ENCODE measurements at regions not wholly inside any gene's neighbourhood (a gene's known extent, or its start where the extent isn't known, plus 50 kb on each side); places are given as distances from the start of the nearest gene placed in this dataset.
"Not testable (repeated sequence)": the region's sequence is repeated elsewhere in the genome, so short reads cannot be mapped to it uniquely, and the experiment has no call there.

DNA sequence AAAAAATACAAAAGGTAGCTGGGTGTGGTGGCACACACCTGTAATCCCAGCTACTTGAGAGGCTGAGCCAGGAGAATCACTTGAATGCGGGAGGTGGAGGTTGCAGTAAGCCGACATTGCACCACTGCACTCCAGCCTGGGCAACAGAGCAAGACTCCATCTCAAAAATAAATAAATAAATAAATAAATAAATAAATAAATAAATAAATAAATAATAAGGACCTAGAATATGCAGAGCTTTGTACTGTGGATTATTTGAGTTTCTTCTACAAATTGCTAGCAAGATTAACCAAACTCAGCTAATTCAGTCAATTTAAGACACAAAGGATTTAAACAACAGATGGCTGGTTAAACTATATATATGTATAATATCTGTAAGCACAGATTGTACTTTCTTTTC lies 322.5 kb upstream of the ARPP21 start:
- not testable (repeated sequence) for DNase-seq

DNA sequence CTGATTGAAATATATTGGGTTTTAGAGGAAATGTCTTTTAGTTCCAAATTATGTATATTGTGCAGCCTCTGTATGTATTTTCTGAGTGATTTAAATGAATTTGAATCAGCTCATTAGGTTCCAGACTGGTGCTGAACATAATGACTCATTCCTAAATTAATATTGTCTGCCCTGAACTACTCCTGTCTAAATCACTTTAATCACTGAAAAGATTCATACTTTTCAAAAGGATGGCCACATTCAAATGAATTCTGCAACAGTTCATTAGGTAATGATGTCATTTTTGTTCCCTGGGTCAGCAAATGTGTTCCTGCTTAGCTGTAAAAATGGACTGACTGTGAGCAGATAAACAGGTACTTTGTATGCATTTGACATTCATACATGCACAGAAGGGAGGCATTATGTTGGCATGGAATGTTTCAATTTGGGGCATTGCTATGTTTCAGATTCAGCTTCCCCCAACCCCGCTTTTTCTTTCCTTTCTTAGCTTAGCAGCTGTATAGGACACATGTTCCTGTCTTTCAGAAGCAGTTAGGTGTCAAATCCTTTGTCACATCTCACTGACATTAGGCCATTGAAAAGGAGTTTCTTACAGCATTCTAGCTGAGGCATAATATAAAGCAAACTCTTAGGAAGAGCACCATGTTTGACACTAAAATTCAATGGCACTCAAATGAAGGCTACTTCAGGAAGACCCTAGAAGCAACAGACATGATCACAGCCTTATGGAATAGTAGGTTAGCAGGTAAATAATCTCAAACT lies 318.5 kb upstream of the ARPP21 start:
- no peak for DNase-seq

DNA sequence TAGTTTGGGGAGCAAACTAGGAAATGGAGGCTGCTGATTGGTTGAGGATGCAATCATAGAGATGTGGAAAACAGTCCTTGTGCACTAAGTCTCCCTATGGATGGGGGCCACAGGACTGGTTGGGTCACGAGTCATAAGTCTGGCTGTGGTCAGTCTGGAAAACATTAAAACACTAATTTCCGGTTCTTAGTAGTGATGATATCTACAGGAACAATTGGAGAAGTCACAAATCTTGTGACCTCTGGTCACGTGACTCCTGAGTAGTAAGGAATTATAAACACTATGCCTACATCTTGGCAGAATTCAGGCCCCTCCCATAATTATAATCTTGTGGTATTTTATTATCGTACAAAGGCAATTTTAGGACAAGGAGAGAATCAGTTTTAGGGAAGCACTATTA lies 317.3 kb upstream of the ARPP21 start:
- DNase-seq = peak; percentile 12

DNA sequence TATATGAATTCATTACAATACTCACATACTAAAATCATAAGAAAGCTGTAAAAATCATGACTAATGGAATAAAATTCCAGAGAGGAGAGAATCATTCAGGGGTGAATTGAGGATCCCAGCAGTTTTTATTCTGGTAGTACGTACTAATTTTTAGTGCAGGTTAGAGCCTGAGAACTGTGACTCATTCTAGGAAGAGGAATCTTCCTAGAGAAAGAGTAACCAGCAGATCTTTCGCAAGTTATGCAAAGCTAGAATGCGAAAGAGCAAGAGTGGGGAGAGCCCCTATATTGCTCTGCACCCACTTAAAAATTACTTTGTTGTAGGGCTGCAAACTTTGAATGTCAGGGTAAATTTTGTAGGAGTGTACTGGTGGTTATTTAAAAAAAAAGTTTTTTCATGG lies 303.6 kb upstream of the ARPP21 start:
- DNase-seq = no peak

DNA sequence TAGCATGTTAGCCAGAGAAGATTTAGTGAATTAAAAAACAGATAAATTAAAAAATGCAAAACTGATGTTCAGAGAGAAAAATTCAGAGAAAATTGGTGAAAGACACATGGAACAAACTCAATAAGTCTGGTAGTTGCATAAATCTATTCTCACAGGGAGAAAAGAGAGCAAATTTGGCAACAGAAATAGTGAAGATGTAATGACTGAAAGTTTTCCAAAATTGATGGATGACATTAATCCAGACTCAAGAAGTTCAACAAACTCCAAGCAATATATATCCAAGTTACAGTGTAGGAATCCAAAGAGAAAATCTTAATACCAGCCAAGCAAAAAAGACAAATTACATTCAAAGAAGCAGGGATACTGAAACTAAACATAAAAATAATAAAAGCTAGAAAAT lies 302.7 kb upstream of the ARPP21 start:
- DNase-seq = no peak

DNA sequence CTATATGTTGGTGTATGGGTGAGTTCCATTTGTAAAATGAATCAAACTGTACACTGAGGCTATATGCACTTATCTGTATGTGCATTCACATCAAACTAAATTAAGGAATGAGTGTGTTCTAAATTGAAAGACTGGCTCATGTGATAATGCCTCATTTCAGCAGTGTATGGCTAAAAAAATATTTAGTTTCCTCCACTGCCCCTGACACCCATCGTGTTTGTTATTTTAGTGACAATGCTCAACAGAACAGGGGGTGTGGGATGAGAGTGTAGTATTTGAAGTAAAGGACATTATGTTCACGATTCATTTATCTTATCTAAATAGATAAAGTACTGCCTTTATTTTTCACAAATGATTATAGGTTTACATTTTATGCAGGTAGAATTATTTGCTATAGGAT lies 301.1 kb upstream of the ARPP21 start:
- no peak for DNase-seq

DNA sequence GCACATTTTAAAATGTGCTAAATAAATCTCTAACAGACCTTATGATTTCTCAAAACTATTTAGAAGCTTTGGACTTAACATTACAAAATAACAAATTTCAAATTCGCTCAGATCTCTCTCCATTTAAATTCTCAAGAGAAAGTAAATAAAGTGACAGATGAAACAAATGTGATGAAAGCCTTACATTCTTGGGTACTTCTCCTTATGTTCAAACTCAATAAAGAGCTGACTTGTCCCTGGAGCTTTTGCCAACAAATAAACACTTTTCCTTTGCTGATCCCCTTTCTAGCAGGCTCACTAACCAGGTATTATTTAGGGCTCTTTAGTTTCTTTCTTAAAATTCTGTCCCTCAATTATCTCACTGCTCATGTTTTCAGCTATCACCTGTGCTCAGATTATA lies 259.1 kb upstream of the ARPP21 start:
- no peak for DNase-seq

DNA sequence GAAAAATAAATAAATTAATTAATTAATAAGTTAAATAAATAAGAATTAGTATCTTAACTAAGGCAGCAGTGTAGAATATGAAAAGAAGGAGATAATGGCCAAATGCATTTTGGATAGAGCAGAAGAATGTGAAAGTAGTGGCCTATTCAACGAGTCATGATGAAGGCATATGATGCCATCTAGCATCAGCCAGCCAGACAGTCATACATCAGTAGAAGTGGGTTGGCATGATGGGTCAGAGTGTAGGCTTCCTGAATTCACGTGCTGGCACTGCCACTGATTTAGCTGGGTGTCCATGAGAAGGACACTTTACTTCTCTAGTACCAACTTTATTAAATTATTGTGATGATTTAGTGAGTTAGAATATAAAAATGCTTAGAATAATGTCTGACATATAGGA lies 256.1 kb upstream of the ARPP21 start:
- DNase-seq = no peak

DNA sequence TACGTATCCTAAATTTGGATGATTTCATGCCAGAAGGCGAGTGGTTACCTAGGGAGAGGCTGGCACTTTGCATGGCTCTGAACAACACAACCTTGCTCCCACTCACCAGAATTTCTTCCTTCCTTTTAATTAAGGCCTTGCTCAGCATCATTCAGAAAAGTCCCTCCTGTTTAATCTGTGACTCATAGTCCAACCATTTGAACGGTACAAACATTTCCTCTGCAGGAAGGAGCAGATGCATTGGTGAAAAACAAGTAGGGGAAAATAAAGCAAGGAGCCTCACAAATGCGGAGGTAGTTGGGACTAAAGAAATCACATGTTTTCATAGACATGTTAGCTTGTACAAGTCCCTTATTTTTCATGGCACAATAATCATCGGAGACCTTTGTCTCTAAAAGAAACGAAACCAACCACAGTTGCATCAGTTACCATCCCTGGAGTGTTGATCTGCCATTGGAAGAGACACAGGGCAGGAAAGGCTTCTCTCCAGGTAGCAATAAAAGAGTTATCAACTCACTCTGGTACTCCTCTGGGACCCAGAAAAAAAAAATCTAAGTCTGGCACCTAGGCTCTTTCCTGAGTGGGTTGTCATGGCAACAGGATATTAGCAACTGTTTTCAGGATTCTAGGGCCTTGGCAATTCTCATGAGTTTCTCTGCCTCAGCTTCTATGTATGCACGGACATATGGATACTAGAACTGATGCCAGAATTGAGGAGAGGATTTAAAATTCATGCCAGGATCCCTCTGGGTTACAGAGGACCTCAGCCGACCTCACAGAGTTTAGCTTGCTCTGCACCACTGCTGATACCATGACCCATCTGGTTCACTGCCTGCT lies 255.4 kb upstream of the ARPP21 start:
- peak; percentile 5 for DNase-seq

DNA sequence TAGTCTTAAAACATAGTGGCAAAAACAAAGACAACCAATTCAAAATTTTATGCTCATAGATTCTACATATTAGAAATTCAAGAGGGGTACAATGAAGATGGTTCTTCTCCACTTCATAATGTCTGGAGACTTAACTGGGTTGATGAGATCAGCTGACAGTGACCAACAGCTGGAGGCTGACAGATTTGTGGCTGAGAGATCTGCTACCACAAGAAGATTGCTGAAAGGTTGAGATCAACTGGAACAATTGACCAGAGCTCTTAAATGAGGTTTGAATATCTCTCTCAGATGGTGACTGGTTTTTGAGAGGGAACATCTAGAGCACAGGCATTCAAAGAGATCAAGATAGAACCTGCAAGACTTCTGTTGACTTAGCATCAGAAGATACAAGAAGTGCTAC lies 254.1 kb upstream of the ARPP21 start:
- no peak for DNase-seq

DNA sequence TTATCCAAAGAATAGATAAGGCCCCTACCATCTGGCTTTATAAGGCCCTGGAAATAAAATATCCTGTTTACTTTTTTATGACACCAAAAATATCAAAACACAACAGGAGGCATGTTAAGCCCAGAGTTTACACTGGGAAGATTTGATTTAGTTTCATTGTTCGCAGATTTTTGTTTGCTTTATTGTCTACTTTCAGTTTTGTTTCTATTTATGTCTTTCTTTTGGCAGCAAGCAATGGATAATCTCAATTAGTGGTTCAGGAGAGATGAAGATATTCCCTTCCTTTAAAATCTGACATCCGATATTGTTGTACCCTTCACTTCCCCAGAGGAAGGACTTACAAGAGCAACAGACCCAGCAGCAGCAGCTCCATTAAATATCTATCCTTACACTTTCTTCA lies 249.4 kb upstream of the ARPP21 start:
- DNase-seq = no peak

DNA sequence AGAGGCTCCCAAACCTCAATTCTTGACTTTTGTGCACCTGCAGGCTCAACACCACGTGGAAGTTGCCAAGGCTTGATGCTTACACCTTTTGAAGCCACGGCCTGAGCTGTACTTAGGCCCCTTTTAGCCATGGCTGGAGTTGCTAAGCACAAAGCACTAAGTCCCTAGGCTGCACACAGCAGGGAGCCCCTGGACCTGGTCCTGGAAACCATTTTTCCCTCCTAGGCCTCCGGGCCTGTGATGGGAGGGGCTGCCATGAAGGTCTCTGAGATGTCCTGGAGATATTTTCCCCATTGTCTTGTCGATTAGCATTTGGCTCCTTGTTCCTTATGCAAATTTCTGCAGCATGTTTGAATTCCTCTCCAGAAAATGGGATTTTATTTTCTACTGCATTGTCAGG lies 247.1 kb upstream of the ARPP21 start:
- no peak for DNase-seq

DNA sequence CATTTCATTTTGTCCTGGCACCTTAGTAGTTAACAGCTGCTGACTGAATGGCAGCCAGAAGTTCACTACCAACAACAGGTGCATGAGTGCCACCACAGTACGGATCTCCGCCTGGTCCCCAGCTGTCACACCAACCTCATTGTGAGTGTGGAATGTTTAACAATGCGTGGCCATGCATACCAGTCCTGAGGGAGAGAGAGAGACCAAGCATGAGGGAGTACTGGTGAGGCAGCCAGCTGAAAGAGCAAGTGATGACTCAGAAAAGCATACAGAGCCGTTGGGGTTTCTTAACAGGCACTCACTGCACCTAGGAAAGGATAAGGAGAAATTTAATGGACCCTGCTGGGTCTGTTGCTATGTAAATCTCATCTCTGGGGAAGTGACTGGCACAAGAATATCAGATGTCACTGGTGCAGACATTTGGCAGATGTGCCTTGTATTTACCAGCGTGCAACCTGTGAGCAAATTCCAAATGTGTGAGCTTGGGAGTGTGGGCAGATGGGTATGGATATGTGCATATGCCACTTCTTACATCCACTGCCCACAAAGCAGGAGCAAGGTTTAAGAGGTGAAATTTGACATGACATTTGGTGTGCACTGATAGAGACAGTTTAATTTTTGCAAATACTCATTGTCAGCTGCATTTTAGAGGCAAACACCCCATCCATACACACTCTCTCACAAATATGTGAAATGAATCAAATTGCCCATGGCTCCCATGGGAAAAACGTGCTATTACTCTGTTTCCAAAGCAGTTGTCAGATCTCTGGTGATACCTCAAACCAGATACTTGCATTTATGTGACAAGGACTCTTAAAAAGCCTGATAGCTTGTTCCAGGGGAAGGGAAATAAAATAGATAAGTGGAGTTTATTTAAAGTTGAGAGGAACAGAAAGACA lies 245.2 kb upstream of the ARPP21 start:
- DNase-seq = no peak

DNA sequence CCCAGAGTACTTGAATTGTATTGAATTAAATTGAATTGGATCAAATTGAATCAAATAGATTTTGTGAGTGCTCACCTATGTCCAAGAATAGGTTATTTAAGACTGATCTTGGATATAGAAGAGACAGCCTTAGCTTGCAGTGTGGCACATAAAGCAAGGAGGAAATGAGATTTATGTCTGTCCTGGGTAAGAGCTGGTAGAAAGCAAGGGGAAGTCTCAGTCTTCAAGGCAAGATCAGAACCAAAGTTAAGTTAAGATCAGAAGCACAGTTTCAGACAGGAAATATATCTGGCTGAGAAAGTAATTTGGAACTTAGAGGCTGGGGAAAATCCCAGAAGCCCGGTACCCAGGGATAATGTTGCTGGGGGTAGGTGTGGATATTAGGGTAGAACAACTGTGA lies 244.4 kb upstream of the ARPP21 start:
- DNase-seq = no peak

DNA sequence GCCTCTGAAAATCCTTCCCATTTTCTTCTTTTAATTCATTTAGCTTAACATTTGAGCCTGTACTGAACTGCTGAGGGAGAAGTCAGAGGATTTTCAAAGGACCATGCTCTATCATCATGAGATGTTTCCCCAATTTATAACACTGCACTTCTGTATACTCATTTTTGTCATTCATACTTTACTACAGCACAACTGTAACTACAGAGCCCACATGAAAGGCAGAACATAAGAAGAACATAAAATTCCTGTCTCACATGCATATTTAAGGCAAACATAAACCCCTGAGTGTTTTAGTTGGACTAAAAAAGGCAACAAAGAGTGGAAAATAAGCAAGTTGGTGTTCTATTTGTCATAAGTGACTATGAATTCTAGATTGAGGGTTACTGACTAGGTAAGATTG lies 237.7 kb upstream of the ARPP21 start:
- no peak for DNase-seq

DNA sequence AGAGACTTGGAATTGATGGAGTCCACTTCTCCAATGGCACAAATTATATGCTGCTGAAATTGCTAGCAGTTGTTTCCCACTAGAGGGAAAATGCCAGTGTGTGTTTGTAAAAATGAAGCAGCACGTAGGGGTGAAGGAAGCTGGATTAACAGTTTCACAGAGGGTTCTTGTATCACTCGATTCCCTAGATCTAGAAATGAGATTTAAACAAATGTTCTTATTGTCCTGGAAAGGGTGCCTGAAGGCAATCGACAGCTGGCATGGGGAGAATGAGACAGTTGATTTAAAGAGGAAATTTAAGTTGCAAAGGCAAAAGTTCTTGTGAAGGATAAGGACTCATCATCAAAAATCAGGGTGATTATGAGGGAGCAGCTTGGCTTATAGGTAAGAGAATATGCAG lies 234.8 kb upstream of the ARPP21 start:
- no peak for DNase-seq

DNA sequence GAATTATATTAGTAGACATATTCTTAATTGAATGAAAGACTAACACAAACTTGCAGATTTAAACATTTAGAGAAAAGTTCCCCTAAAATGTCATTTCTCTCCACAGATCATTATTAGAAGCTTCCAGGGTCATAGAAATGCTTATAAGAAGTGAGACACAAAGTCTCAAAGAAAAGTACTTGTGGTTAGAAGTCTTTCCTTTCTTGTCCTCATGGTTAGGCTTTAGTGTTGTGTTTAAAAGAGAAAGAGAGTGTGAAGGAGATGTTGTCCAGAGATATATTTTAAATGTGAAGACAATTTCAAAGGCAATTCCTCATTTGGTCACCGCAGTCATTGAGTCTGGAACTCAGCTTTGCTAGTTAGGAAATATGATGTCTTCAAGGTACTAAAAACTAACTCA lies 230.4 kb upstream of the ARPP21 start:
- DNase-seq = no peak

DNA sequence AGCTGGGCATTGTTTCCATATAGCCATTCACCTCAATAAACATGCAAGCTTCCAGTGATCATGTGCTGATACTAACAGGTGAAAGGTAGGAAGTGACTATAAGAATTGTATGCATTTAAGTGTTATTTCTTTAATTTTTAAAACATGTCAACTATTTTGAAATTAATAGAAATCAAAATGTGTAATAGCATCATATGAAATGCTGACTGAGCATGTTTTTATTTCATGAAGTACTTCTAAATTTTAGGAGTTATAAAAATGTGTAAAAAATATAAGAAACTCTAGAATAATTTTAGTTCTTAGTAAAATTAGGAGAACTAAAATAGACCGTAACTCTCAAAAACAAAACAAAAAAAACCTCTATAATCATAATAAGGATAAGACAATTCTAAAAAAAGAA lies 229.3 kb upstream of the ARPP21 start:
- no peak for DNase-seq

DNA sequence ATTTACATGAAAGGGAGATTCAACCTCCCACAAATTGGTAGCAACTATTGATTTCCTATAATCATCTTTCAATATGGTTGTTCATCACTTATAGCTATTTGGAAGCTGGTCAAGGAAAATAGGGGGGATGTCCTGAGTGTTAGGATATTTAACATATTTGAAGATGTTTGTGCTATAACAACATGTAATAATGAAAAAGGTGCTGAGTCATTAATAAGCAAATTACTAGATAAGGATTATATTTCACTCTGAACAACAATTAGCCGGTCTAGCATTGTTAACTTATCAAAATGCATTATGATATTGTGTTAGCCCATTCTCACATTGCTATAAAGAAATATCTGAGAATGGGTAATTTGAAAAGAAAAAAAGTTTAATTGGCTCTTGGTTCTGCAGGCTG lies 225.8 kb upstream of the ARPP21 start:
- DNase-seq = no peak

DNA sequence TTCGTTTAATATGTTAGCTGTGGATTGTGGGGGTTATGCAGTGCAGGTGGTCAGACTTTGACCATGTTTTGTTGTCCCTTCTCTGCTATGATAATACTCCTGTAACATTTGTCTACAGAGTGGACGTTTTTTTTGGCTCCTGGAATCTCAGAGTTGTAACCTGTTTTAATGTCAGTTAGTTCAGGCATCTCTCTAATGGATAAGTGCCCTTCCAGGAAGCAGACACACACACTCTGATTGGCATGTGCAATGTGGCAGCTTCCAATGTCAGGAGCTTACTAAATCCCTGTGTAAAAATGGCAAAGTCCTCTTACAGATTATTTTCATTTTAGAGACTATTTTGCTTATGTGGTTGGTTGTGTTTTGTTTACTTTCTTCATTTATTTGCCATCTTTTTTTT lies 222.2 kb upstream of the ARPP21 start:
- DNase-seq = no peak

DNA sequence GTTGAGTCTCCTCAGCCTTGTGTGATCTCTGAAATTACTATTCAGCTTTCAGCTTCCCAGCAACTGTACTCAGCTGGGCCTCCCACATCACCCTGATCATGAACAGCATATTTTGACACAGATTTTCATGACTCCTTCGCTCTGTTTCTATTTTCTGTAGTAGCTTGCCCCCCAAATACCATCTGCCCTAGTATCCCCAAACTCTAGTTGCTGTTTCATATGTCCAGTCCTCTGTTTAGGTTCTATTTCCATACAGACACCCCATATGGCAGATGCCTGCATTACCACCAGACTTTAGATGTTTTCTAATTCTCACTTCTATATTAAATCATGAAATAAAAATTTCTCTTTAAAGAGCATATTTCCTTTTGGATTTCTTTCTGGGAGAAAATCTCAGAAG lies 217.2 kb upstream of the ARPP21 start:
- DNase-seq = no peak

DNA sequence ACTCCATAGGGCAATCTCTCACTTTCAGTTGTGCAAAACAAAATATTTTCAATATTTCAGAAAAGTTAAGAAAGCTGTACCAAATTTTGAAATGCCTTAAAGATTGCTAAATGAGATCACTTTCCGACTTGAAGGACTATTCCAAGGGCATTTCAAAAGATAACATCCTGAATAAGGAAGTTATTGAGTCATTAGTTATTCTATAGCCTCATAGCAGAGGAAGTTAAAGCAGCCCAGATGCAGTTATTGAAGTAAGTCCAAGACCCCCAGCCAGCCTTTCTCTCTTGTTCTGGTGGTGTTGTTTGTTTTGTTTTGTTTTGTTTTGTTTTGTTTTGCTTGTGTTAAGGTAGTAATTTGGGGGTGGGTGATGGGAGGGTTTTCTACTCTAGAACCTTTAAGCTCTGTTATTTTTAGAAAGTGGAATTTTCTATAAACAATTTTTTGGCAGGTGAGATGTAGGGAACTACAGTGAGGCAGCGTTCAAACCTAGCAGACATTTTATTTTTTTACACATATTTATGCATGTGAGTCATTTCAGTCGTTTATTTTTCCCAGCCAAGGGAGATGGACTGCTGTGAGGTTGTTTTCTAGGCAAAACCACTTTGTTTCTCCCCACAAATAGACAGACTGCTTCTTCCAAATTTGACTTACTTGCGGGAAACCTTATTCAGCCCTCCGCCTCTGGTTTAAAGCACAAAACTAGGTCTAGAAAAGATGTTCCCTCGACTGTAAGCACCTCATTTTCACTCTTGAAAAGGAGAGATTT lies 216.3 kb upstream of the ARPP21 start:
- DNase-seq = peak; percentile 22
